CMK (cell line): ENCODE measurements at regions not wholly inside any gene's neighbourhood (a gene's known extent, or its start where the extent isn't known, plus 50 kb on each side); places are given as distances from the start of the nearest gene placed in this dataset.
A peak's percentile ranks its signal among the peaks of the same experiment; 100 is the strongest.

ENCODE experiments used
- DNase-seq: peaks from one replicate; pipeline ENCODE4 v3.0.0-alpha.2; 2010; ENCODE audit warnings: low read depth

GRCh38 chr20:6693178-6693807, 74.2 kb upstream of the BMP2 start:
- no peak for DNase-seq

DNA sequence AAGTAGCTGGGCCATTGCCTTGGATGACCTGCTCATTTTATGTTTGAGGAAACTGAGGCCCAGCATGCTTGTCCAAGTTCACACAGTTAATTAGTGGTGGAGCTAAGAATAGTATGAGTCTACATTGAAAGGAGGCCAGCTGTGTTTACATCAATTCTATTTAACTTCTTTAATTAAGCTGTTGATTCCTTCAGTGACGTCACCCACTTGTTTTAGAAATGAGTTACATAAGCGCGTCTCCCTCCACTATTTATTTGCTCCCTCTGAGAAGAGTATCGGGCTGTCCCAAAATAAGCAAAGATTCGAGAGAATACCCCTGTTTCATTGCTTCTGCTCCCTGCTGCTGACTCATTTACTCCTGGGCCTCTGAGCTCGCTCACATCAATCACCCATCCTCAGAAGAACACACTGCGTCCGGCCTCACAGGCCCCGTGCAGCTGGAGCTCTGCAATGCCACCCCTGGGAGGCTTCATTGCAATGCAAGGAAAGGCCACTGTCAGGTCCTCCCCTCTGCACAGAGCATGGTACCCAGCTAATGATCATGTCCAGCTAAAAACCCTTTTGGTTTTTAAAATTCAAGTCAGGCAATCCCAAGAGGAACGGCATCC, 74.8 kb upstream of the BMP2 start:
- no peak for DNase-seq

GRCh38 chr20:6691516-6691915, 76.0 kb upstream of the BMP2 start:
- no peak for DNase-seq

GRCh38 chr20:6689339-6689973, 78.0 kb upstream of the BMP2 start:
- no peak for DNase-seq

- DNase-seq = no peak
These were observed 81.3 kb upstream of the BMP2 start for GRCh38 chr20:6686171-6686570.

DNA sequence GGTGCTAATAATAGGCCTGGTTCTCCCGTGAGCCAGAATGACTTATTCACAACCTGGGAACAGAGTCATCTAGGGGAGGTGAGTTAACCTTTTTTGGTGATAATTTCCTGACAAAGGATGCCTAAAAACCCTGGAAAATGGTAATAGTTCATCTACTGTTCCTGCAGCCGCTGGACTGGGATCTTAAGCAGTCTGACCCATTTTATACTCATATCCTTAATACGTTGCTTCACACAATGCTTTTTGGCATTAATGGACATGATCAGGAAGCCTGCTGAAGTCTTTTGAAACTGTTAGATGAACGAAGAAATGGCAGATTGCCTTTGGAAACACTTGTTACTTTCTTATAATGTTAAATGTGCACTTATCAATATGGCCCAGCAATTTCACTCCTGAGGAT, 81.9 kb upstream of the BMP2 start:
- no peak for DNase-seq

GRCh38 chr20:6685181-6685582, 82.3 kb upstream of the BMP2 start:
- no peak for DNase-seq

- no peak for DNase-seq
These were observed 84.2 kb upstream of the BMP2 start for GRCh38 chr20:6683021-6683977.

DNA sequence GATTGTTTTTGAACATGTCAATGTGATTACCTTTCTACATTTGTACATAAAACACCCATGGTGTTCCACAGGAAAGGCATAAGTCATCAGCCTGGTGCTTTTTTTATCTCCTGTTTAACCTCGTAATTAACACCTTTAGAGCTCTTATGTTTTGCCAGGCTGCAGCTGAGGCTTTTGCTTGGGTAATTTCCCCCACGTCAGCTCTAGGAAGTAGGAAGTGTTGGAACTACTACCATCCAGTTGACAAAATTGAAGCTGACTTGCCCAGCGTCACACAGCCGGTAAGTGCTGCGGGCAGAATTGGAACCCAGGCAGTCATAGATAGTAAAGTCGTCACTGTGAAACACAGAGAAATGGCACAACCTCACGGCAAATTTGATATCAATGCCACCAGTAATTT, 86.6 kb upstream of the BMP2 start:
- no peak for DNase-seq

- no peak for DNase-seq
These were observed 87.0 kb upstream of the BMP2 start for GRCh38 chr20:6680441-6680840.

DNA sequence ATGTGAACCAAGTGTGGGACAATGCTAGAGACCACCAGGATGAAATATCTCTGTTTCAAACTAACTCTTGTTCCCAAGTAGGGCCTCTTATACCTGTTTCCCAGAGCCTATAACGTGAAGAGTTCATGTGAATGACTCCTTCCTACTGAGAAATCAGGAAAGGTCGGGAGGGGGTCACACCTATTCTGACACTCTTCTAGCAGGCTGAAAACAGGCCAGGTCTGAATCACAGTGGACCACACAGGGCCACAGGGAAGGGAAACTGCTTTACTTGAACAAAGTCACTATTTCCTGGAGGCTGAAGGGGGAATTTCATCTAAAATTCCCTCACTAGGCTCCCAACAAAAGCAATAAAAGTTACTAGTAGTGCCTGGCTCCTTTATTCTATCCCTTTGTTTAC, 88.4 kb upstream of the BMP2 start:
- no peak for DNase-seq

DNA sequence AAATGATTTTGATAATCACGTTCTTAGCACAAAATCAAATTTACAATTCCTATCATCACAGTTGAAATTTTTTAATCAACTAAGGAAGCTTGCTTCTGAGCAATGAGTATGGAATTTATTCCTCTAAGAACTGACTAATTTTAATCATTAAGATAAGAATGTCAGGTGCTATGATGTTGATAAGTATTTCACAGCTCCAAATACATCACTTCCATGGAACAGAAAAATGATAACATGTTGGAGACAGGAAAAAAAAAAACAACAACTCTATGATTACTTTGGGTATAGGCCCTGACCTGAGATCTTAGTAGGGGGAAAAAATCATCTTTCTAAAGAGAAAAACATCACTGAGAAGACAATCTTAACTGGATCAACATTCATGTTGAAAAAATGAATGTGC, 89.4 kb upstream of the BMP2 start:
- DNase-seq = no peak

GRCh38 chr20:6674831-6675230, 92.7 kb upstream of the BMP2 start:
- no peak for DNase-seq

- DNase-seq = peak; percentile 44
These were observed 94.4 kb upstream of the BMP2 start for GRCh38 chr20:6673071-6673470.

- DNase-seq = no peak
These were observed 95.7 kb upstream of the BMP2 start for GRCh38 chr20:6671829-6672228.

DNA sequence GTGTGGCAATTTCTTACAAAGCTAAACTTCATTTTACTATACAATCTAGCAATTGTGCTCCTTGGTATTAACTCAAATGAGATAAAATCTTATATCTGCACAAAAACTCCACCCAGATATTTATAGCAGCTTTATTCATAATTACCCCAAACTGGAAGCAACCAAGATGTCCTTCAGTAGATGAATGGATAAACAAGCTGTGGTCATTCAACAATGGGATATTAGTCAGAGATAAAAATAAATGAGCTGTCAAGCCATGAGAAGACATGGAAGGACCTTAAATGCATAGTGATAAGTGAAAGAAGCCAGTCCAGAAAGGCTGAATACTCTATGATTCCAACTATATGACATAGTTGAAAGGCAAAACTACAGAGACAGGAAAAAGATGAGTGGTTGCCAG, 98.9 kb upstream of the BMP2 start:
- no peak for DNase-seq

DNA sequence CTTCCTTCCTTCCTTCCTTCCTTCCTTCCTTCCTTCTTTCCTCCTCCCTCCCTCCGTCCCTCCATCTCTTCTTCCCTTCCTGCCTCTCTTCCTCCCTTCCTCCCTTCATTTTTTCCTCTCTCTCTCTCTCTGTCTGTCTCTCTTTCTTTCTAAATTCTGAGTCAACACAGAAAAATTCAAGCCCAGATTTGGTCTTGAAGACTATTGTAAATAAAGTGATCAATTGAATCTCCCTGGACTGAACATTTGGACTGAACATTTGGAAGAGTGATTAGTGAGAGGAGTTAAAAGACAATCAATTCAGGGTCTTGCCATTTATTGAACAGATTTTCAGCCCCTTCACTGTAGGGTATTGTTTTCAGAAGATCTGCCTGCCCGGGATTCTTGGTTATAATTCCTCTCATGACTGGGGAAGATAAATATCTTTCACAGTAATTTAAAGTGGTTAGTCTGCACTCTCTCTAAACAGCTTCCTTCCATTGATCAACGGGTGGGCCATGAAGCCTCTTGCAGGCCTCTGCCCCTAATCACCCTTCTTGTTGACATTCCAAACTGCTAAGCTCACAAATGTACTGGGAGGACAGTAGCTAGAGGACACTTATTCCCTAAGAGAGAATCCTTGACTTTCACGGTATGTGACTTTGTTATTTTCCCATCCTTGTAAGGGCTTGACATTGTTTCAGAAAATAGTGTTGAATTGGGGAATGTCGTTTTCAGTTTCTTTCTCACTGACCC, 101.7 kb upstream of the BMP2 start:
- DNase-seq = no peak

GRCh38 chr20:6665161-6665560, 102.3 kb upstream of the BMP2 start:
- DNase-seq = no peak

DNA sequence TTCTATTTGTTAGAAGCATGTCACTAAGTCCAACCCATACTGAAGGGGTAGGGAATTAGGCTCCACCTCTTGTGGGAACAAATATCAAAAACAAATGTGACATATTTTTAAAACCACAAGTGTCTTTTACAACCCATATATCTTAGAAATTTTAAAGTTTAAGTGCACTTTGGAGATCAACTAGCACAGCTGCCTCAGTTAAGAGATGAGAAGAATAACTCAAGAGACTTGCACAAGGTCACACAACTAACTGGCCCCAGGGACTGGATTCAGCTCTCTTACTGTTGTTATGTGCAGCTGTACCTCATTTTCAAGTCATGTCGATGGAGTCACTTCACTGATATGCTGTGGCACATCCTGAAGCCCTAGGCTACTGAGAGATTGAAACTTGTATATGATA, 102.9 kb upstream of the BMP2 start:
- no peak for DNase-seq

DNA sequence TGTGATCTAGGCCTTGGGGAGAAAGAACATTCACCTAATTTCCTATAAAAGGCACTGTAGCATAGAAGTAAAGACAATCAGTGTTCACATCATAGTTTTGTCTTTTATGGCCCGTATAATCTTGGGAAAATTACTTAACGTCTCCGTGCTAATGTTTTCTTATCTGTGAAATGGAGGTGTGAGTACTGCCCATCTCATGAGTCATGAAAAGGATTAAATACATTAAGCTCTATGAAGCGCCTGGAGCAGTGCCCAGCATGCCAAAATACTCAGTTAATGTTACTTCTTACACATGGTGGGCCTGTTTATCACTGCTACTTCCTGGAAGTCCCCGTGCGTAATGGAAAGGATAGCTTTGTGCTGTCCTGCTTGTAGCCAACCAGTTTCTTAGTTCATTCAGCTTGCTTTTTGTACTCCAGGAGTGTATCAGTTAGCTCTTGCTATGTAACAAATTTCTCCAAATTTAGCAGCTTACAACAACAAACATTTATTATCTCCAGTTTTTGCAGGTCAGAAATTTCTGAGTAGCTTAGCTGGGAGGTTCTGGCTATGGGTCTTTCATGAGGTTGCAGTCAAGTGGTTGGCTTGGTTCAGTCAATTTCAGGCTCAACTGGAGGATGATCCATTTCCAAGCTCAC, 103.6 kb upstream of the BMP2 start:
- no peak for DNase-seq

- no peak for DNase-seq
These were observed 104.4 kb upstream of the BMP2 start for GRCh38 chr20:6663104-6663503.

GRCh38 chr20:6662309-6662708, 105.2 kb upstream of the BMP2 start:
- no peak for DNase-seq
